Ramos (cell line): ENCODE measurements at regions not wholly inside any gene's neighbourhood (a gene's known extent, or its start where the extent isn't known, plus 50 kb on each side); places are given as distances from the start of the nearest gene placed in this dataset.
"Not testable (repeated sequence)": the region's sequence is repeated elsewhere in the genome, so short reads cannot be mapped to it uniquely, and the experiment has no call there.

Experiments used
- in situ Hi-C: fragments of 300-500 bp; cut with MboI; formaldehyde crosslinking; loops from one replicate; pipeline ENCODE4 v1.14.3; 2022; ENCODE audit warnings: low sequenced_read_pairs; ENCODE audit not compliant: unreplicated experiment

DNA sequence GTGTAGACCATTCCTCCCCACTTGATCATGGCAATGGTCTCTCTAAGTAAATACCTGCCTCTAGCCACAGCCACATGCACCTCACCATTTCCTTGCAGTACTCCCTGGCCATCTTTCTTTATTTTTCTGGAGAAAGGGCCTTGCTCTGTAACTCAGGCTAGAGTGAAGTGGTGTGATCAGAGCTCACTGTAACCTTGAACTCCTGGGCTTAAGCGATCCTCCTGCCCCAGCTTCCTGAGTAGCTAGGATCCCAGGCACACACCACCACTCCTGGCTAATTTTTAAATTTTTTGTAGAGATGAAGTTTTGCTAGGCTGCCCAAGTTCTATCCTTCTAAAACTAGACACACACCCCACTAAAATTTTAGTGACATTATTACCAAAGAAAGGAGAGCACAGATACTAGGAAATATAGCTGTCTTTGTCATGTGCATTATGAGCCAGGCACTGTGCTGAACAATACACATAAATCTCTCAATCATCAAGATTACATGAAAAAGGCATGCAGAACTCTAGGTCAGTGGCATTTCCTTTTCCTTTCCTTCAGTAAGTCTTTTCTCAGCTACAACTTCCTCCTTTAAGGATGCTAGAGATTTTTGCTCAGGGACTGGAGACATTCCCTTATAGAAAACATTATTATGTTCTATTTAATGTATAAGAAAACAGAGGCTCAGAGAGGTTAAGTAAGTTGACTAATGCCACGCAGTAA is 95.0 kb upstream of the SERBP1 start:
- in situ Hi-C loops = no loop called here

DNA sequence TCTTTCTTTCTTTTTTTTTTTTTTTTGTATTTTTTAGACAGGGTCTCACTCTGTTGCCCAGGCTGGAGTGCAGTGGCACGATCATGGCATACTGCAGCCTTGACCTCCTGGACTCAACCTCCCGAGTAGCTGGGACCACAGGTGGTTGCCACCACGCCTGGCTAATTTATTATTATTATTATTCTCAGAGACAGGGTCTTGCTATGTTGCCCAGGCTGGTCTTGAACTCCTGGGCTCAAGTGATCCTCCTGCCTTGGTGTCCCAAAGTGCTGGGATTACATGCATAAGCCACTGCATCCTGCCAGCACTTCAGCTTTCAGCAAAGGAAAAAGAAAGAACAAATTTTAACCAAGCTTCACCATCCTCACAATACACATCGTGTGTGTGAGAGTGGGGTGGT is 97.9 kb upstream of the SERBP1 start:
- in situ Hi-C loops = no loop called here

DNA sequence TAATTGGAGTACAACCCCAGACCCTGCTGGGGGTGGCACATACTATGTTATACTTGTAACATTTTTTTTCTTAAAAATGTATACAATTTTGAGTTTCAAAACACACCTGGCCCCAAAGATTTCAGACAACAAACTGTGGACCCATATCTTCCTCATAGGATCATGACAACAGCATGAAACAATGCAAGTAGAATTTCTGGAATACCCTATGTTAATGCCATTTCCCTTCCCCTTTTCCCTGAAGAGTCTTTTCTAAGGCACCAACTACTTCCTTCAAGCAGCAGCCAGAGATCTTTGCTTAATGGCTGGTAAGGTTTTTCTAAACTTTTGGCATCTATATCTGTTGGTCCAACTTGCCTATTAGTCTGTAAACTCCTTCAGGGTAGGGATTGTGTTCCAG is 99.9 kb upstream of the SERBP1 start:
- in situ Hi-C loops = no loop called here

DNA sequence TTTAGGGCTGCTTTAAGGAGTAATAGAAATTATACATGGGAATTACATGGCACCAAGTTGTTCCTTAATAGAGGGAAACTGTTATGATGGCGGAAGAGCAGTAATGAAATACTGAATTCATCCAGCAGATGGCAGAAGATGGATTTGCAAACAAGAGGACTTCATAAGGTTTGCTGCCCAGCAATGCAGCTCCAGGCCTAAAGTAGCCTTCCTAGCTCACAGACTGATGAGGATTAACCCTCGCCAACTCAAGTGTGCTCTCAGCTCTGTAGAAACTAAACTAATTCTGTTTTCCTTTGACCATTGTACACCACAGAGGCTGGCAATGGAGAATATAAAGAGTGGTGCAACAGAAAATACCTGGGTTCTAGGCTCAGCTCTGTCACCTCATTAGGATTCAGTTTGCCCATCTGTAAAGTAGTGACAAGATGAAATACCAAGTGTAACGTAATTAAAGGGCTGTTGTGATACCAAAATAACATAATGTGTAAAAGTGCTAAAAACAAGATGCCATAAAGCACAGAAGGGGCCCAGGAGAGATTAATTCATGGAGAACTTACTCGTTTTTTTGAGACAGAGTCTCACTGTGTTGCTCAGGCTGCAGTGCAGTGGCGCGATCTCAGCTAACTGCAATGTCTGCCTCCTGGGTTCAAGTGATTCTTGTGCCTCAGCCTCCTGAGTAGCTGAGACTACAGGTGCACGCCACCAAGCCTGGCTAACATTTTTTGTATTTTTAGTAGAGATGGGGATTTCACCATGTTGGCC is 102.4 kb upstream of the SERBP1 start:
- in situ Hi-C loops = no loop called here

DNA sequence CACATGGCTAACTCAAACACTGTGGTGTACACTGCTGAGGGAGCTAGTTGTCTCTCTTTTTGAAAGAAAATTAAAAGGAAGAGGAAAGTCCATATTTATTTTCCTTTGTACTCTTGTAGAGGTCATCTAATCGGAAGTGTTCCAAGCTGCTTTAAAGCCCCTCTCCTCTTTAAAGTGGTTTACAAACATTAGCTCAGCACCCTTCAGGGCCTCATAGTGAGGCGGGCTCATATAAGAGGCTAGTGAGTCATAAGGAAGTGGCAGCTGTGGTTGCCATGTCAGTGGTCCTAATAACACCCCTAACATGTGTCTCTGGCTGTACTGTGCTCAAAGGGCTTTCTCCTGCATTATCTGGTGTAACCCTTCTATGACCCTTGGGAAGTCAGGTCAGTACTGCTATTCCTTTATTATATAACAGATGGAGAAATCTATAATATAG is 104.4 kb upstream of the SERBP1 start:
- in situ Hi-C loops = no loop called here

DNA sequence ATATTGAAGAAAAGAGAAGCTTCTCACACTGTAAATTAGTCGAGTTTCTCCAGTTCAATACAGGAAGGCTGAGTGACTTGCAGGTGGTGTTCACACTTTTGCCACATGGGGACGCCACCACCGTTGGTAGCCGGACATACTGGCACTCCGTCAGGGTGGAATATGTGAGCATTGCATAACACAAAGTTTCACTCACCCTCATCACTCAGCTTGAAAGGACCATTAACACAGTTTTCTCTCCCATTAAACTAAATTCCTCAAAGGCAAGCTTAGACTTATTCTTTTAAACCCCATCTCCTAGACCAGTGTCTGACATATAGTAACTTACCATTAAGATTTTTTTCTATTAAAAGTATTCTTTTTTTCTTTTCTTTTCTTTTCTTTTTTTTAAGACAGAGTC is 105.3 kb upstream of the SERBP1 start:
- in situ Hi-C loops = no loop called here

DNA sequence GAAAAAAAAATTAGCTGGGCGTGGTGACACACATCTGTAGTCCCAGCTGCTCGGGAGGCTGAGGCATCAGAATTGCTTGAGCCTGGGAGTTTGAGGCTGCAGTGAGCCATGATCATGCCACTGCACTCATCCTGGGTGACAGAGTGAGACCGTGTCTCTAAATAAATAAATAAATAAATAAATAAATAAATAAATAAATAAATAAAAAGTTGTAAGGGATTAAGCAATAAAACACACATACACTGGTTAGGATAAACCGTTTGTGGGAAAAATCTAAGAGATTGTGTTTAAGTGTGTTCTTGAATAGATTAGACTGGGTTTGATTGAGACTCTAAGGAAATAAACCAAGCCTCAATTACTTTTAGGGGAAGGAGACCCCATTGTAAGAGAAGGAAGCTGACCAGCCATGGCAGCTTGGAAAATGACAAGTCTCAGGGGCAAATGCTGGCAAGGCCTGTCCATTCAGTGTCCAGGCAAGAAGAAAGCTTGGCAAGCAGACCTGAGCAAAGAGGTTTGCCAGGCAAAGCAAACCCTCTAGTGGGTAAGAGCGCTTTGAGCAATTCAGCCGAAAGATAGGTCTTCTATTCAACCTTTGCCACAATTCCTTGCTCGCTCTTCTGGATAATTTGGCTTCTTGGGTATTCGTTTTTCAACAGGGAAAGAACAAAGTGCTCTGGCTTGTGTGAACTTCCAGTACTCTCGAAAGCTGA is 106.9 kb upstream of the SERBP1 start:
- in situ Hi-C loops = no loop called here

DNA sequence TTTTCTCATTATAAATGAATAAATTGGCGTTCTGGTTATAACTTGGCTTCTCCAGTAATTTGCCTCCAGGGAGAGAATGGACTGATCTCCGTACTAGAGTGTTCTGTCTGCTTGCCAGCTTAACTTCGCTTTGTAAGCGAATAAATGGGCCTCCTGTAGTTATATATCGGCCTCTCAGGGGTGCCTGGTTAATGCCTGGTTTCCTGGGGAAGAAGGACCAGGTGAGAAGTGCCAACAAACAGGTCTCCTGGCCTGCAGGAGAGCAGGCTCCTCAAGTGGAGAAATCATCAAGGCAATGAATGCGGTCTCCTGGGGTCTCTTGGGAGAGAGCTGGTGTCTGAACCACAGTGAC is 107.4 kb upstream of the SERBP1 start:
- in situ Hi-C loops = no loop called here

DNA sequence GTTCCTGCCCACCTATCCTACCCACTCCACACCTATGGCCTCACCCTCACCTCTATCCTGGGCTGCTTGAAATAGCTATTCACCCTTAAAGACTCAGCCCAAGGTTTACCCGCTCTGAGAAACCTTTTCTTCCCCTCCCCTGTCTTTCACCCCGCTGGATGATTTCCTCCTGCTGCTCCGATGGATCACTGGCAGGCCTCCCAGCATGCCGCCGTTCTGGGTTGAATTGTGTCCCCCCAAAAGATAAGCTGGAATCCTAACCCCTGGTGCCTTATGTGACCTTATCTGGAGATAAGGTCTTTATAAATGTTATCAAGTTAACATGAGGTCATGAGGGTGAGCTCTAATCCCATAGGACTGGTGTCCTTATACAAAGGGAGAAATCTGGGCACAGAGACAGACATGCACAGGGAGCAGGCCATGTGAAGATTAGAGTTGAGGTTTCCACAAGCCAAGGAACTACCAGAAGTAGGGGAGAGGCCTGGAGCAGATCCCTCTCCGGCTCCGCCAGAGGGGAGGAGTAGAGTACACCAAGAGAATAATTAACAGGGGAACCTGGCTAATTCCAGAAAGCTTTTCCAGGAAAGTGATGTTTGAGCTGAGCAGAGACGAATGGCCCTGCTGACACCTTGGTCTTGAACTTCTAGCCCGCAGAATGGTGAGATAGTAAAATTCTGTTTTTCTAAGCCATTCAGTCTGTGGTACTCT is 110.0 kb upstream of the SERBP1 start:
- in situ Hi-C loops = no loop called here

DNA sequence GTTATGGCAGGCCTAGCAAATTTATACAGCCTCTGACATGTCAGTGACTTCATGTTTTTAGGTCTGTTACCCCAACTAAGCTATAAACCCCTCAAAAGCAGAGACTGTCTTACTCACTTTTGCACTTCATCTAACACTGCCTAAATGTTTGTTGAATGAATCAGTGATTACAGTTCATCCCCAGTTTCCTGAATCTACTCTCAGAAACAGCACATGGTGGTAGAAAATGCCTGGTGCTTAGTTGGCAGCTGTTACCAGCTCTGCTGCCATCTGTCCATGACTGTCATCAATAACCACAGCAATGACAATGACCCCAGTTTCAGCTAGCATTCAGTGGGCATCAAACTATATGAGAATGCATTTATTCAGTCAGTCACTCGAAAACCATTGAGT is 110.5 kb upstream of the SERBP1 start:
- in situ Hi-C loops = no loop called here

DNA sequence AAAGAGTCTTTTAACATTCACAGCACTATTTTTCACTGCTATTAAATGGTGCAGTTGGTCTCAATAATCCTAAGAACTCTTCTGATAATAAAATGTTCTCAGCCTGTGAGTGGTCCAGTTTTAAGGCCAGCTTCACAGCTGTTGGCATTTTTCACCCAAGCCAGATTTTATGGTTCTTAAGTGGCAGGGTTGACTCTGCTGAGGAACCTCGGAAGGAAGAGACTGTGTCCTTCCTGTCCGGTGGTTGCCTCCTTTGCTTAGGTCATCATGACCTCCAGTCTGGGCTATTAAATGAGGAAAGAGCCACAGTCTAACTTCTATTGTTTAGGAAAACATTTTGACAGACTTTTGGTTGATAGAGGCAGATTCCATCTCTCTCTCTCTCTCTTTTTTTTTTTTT is 112.5 kb upstream of the SERBP1 start:
- in situ Hi-C loops = no loop called here

DNA sequence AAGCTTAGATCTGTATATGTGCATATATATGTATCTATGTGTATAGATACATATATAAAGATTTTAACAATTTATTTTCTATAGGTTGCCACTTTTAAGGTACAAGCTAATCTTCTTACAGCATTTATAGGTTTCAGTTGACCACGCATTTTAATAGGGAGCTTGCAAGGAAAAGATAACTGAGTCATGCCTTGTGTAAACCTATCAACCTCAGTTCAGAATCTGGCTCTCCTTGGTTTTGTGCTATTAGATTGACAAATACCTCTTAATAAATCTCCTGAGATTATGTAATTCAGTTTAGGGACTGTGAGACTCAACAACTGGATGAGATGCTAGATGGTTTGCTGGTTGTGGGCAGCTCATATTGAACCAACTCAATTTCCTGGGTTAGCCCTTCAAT is 114.7 kb upstream of the SERBP1 start:
- in situ Hi-C loops = no loop called here

DNA sequence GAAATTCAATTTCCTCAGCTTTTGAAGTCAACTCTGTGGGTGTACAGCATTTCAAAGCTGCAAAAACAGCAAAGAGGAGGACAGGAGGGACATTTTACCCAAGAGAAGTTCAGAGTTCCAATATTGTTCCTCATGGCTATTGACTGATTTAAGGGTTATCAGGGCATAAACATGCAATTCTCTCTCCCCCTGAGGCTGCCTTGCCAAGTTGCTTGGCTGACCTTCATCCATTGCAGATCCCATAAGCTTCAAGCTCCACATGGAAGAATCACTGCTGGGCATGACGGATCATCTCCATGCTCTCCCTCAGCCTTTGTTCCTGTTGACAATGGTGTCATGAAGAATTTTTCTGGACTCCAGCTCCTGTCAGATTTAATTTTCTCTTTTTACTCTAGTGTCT is 115.2 kb upstream of the SERBP1 start:
- in situ Hi-C loops = no loop called here

DNA sequence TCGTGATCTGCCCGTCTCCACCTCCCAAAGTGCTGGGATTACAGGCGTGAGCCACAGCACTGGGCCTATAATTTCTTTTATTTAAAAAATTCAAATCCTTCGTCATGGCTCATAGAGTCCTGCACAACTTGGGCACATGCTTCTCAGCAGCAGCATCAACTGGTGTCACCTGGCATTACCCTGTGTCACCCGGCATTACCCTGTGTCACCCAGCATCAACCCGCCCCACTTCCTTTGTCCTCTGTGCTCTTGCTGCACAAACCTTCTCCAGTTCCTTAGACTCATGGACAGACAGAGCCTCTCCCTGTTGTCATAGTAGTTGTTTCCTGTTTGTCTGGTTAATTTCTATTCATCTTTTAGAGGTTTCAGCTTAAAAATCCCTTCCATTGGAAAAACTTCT is 121.2 kb upstream of the SERBP1 start:
- in situ Hi-C loops = no loop called here

DNA sequence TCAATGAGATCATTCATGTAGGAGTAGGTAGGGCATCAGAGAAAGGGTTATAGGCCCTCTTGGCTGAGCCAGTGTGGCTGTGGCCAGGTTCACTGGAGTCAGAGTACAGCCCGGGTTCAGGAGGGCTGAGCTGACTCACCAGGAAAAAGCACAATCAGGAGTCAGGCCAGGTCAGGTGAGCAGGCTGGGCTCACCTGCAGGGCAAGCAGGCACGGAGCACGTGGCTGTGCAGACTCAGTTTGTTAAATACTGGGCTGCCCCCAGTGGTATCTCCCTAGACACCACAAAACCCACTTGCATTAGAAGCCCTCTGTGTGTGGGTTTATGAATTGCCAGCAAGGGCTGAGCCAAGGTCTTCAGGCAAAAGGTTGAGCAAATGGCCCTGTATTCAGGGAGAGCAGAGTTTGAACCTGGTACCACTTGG is 122.1 kb upstream of the SERBP1 start:
- in situ Hi-C loops = no loop called here

DNA sequence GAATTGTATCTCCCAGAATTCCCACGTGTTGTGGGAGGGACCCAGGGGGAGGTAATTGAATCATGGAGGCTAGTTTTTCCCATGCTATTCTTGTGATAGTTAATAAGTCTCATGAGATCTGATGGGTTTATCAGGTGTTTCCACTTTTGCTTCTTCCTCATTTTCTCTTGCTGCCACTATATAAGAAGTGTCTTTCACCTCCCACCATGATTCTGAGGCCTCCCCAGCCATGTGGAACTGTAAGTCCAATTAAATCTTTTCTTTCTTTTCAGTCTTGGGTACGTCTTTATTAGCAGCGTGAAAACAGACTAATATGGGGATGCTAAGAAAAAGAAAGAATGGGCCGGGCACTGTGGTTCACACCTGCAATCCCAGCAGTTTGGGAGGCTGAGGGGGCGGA is 124.0 kb upstream of the SERBP1 start:
- in situ Hi-C loops = not testable (repeated sequence)

DNA sequence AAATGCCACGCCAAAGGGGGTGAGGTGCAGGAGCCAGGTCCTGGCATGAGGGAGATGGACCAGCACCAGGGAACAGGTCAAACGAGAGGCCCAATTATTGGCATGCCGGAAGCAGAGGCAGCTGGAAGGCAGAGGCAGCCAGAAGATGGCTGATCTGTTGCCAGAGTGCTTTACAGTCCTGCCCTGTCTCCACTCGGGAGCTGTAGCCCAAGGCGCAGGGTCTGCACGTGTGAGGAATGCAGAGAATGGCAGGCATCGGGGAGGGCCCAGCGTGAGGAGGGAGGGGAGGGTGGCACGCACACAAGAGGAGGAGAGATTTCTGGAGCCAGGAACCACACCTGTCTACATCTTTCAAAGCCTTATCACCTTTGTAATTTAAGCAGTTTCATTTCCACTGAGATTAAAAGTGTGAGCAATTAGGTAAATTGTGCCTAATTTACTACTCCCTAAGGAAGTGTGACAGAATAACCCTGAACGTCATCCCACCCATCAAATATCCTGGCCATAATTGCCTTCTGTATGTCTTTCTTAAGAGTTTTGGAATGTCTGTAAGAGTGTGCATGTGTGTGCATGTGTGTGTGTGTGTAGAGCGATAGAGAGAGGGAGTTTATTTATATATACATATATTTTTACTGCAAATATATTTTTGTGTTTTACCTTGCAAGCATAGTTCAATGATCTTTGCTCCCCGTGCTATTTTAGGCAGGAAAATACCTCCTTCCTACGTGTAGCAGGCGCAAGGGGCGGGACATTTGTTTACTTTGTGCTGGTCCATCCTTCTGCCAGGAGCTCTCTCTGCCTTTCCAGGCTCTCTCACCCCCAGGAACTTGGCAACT is 125.5 kb upstream of the SERBP1 start:
- in situ Hi-C loops = loop anchor here (5.0 kb wide), 1 partner anchor 202 kb away; no protein-coding TSS in a partner anchor

DNA sequence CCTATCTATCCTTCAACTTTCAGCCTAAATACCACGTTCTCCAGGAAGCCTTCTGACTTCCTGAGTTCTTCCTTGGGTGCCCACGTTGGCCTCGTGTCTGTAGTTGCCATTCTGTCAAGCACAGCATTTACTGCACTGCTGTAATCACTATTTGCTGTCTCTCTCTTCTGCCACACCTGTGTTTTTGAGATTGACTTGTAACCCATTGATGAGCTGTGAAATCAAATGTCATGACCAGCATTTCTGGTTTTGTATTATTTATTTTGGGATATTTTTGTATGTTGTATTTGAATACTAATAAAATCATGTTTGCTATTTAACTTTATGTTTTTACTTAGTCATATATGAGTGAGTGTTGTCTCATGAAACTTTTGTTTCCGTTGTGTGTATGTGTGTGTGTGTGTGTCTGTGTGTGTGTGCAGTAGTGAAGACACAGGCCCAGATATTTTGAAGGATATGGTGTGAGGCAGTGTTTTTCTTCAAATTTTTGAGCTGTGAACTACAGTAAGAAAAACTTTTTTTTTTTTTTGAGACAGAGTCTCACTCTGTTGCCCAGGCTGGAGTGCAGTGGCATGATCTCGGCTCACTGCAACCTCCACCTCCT is 126.2 kb upstream of the SERBP1 start:
- in situ Hi-C loops = loop anchor here (5.0 kb wide), 1 partner anchor 201 kb away; no protein-coding TSS in a partner anchor

DNA sequence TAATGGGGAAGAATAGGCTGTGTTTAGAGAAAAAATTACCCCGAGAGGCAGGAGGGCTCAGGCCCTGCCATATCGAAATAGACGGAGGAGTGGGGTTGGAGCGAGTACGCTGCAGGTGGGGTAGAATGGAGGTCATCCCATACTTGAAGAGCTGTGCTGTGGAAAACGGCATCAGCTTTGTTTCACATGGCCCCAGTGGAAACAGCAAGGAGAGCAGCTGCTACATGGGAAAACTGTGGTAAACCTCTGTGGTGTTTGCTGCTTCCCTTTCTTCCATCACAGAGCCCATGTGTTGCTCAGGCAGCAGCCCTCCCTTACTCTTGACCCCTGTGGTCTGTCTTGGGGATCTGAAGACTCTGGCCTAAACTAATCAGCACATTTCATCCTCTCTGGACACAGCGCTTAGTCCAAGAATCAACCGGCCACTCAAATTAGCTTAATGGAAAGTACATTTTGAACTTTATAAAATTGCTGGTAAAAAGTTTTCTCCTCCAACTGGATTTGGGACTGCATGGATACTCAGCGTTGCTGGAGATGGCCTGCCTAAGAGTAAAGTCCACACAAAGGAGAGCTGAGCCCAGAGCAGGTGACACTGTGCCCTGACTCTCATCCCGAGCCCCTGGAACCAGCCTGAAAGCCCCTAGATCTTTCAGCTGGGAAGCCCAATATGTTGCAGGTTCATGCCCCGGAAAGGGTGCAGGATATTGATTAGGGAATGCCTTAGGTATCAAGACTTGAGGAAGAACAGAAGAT is 127.1 kb upstream of the GADD45A start:
- in situ Hi-C loops = loop anchor here (5.0 kb wide), 1 partner anchor 199 kb away; no protein-coding TSS in a partner anchor
